ENCODE measurements at regions not wholly inside any gene's neighbourhood (a gene's known extent, or its start where the extent isn't known, plus 50 kb on each side); places are given as distances from the start of the nearest gene placed in this dataset.
"Not testable (repeated sequence)": the region's sequence is repeated elsewhere in the genome, so short reads cannot be mapped to it uniquely, and the experiment has no call there.

DNA sequence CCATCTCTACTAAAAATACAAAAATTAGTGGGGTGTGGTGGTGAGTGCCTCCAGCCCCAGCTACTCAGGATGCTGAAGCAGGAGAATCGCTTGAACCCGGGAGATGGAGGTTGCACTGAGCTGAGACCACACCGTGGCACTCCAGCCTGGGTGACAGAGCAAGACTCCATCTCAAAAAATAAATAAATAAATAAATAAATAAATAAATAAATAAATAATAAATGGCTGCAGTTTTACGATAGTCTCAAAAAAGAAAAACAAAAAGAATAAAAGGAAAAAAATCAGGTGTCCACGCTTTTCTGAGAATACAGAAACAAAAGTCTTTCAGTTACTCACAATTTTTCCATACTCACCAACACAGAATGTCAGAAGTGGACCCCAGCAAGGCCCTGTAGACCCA is 138.4 kb downstream of the ATL2 start:
- TF ChIP-seq POLR2A (IDR thresholded peaks at IDR 0.05; ENCODE audit: low read length); GATA1 (IDR thresholded peaks at IDR 0.05; ENCODE audit: low read depth, low read length): not testable (repeated sequence)

All from erythroblast (primary cell).